ENCODE measurements at regions not wholly inside any gene's neighbourhood (a gene's known extent, or its start where the extent isn't known, plus 50 kb on each side); places are given as distances from the start of the nearest gene placed in this dataset.
"Not testable (repeated sequence)": the region's sequence is repeated elsewhere in the genome, so short reads cannot be mapped to it uniquely, and the experiment has no call there.

GRCh38 chr6:115579565-115579964 is 481.1 kb downstream of the FRK start:
- TF ChIP-seq CTCF (IDR thresholded peaks at IDR 0.05; ENCODE audit: low read length); EZH2 (IDR thresholded peaks at IDR 0.05; ENCODE audit: borderline replicate concordance, low read length): not testable (repeated sequence)

Data from OCI-LY1 (cell line).